K562 (cell line): ENCODE measurements at regions not wholly inside any gene's neighbourhood (a gene's known extent, or its start where the extent isn't known, plus 50 kb on each side); places are given as distances from the start of the nearest gene placed in this dataset.
"Not testable (repeated sequence)": the region's sequence is repeated elsewhere in the genome, so short reads cannot be mapped to it uniquely, and the experiment has no call there.

Source experiments
- BRCA1 ChIP-seq, 2 experiments: fragments of 450-650 bp in 1 of 2; sonication (generic) in 1 of 2; formaldehyde crosslinking in 1 of 2; IDR thresholded peaks; 2 replicates each; pipeline versions ENCODE4 v1.5.0 to v1.6.1; 2017 to 2020; ENCODE audit warnings: mild to moderate bottlenecking in 1 of 2, missing genetic modification reagents in 1 of 2
- MYC ChIP-seq, 2 experiments: fragments of 250-450 bp in 1 of 2; sonication (Bioruptor Pico) in 1 of 2; IDR thresholded peaks; 2 replicates each; pipeline versions ENCODE4 v1.5.1 to v1.6.1; 2012 to 2021; ENCODE audit warnings: low read depth in 2 of 2, borderline replicate concordance in 1 of 2, improper control_type of control experiment in 1 of 2, low read length in 1 of 2, mild to moderate bottlenecking in 1 of 2, moderate library complexity in 1 of 2
- RFX5 ChIP-seq: IDR thresholded peaks from 2 replicates; pipeline ENCODE4 v1.6.1; 2011; ENCODE audit warnings: low read depth, mild to moderate bottlenecking, improper control_type of control experiment, low read length
- SP2 ChIP-seq: IDR thresholded peaks from 2 replicates; pipeline ENCODE4 v1.6.1; 2011; ENCODE audit warnings: mild to moderate bottlenecking, low read depth, low read length, moderate library complexity; ENCODE audit not compliant: poor library complexity, severe bottlenecking; ENCODE audit errors: extremely low read depth
- ZBTB8A ChIP-seq: fragments of 450-650 bp; IDR thresholded peaks from 2 replicates; pipeline ENCODE4 v1.6.1; 2018; ENCODE audit warnings: mild to moderate bottlenecking, moderate library complexity; ENCODE audit not compliant: partially characterized antibody
- ZNF175 ChIP-seq: fragments of 200-800 bp; sonication (Bioruptor generic); IDR thresholded peaks from 2 replicates; pipeline ENCODE4 v1.6.1; 2016; ENCODE audit warnings: low read depth, mild to moderate bottlenecking, missing genetic modification characterization, missing compliant biosample characterization
- TF ChIP-seq, protein P1 (sequence below), 3 experiments: IDR thresholded peaks in 2 of 3; conservative IDR thresholded peaks in 1 of 3; 2 replicates each; pipeline ENCODE4 v1.5.1; 2011 to 2012; ENCODE audit warnings: low read length in 3 of 3, mild to moderate bottlenecking in 3 of 3, control low read depth in 2 of 3, improper control_type of control experiment in 1 of 3, inconsistent platforms in 1 of 3, low read depth in 1 of 3, mixed read lengths in 1 of 3, moderate library complexity in 1 of 3; ENCODE audit not compliant: insufficient read depth in 2 of 3
- TF ChIP-seq, protein P2 (sequence below): fragments of 250-450 bp; sonication (Bioruptor Pico); IDR thresholded peaks from 2 replicates; pipeline ENCODE4 v1.5.0; 2021
- TF ChIP-seq, protein P3 (sequence below), 2 experiments: fragments of 450-650 bp; formaldehyde crosslinking in 1 of 2; IDR thresholded peaks; 2 replicates each; pipeline versions ENCODE4 v1.4.0 to v1.6.1; 2014 to 2020; ENCODE audit warnings: mild to moderate bottlenecking in 2 of 2, borderline replicate concordance in 1 of 2, low read depth in 1 of 2

DNA sequence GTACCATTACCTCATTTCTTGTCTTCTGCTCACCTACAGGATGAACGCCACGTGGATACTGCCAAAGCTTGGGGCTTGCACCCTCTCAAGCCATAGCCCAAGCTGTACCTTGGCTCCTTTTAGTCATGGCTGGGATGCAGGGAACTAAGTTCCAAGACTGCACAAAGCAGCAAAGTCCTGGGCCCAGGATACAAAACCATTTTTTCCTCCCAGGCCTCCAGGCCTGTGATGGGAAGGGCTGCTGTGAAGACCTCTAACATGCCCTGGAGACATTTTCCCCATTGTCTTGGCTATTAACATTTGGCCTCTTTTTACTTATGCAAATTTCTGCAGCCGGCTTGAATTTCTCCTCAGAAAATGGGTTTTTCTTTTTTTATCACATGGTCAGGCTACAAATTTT lies 795.1 kb upstream of the VRK2 start:
- TF ChIP-seq, protein P1, sequence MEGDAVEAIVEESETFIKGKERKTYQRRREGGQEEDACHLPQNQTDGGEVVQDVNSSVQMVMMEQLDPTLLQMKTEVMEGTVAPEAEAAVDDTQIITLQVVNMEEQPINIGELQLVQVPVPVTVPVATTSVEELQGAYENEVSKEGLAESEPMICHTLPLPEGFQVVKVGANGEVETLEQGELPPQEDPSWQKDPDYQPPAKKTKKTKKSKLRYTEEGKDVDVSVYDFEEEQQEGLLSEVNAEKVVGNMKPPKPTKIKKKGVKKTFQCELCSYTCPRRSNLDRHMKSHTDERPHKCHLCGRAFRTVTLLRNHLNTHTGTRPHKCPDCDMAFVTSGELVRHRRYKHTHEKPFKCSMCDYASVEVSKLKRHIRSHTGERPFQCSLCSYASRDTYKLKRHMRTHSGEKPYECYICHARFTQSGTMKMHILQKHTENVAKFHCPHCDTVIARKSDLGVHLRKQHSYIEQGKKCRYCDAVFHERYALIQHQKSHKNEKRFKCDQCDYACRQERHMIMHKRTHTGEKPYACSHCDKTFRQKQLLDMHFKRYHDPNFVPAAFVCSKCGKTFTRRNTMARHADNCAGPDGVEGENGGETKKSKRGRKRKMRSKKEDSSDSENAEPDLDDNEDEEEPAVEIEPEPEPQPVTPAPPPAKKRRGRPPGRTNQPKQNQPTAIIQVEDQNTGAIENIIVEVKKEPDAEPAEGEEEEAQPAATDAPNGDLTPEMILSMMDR (IDR thresholded peaks at IDR 0.05 in 2 of 3, conservative IDR thresholded peaks at IDR 0.05 in 1 of 3; ENCODE audit: insufficient read depth in 2 of 3, low read depth in 1 of 3, low read length in 3 of 3): not testable (repeated sequence)
- TF ChIP-seq SP2; BRCA1 (IDR thresholded peaks at IDR 0.05); BRCA1 (CRISPR knock-in tag; IDR thresholded peaks at IDR 0.05); RFX5; MYC (IDR thresholded peaks at IDR 0.05; ENCODE audit: low read depth, low read length); MYC (CRISPR knock-in tag; IDR thresholded peaks at IDR 0.05; ENCODE audit: borderline replicate concordance, low read depth); ZBTB8A; ZNF175: not testable (repeated sequence)
- TF ChIP-seq, protein P2, sequence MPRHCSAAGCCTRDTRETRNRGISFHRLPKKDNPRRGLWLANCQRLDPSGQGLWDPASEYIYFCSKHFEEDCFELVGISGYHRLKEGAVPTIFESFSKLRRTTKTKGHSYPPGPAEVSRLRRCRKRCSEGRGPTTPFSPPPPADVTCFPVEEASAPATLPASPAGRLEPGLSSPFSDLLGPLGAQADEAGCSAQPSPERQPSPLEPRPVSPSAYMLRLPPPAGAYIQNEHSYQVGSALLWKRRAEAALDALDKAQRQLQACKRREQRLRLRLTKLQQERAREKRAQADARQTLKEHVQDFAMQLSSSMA: not testable (repeated sequence)
- TF ChIP-seq, protein P3, sequence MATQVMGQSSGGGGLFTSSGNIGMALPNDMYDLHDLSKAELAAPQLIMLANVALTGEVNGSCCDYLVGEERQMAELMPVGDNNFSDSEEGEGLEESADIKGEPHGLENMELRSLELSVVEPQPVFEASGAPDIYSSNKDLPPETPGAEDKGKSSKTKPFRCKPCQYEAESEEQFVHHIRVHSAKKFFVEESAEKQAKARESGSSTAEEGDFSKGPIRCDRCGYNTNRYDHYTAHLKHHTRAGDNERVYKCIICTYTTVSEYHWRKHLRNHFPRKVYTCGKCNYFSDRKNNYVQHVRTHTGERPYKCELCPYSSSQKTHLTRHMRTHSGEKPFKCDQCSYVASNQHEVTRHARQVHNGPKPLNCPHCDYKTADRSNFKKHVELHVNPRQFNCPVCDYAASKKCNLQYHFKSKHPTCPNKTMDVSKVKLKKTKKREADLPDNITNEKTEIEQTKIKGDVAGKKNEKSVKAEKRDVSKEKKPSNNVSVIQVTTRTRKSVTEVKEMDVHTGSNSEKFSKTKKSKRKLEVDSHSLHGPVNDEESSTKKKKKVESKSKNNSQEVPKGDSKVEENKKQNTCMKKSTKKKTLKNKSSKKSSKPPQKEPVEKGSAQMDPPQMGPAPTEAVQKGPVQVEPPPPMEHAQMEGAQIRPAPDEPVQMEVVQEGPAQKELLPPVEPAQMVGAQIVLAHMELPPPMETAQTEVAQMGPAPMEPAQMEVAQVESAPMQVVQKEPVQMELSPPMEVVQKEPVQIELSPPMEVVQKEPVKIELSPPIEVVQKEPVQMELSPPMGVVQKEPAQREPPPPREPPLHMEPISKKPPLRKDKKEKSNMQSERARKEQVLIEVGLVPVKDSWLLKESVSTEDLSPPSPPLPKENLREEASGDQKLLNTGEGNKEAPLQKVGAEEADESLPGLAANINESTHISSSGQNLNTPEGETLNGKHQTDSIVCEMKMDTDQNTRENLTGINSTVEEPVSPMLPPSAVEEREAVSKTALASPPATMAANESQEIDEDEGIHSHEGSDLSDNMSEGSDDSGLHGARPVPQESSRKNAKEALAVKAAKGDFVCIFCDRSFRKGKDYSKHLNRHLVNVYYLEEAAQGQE (IDR thresholded peaks at IDR 0.05; ENCODE audit: borderline replicate concordance): not testable (repeated sequence)
- TF ChIP-seq, protein P3 (CRISPR knock-in tag; IDR thresholded peaks at IDR 0.05; ENCODE audit: low read depth): not testable (repeated sequence)
